ENCODE measurements at regions not wholly inside any gene's neighbourhood (a gene's known extent, or its start where the extent isn't known, plus 50 kb on each side); places are given as distances from the start of the nearest gene placed in this dataset.

DNA sequence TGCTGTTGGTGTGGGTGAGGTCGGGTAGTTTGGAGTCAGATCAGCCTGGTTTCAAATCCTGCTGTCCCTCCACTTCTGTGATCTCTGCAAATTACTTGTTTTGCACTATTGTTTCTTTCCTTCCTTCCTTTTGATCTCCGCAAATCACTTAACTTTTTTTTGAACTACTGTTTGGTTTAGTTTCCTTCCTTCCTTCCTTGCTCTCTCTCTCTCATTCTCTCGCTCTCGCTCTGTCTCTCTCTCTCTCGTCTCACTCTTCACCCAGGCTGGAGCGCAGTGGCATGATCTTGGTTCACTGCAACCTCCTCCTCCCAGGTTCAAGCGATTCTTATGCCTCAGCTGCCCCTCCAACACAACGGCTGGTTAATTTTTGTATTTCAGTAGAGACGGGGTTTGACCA, 141.6 kb upstream of the ITGA6 start:
- Histone ChIP-seq H3K4ac (replicated peaks; ENCODE audit: insufficient read length, low read depth, low read length) (no peak overlapping the region), H3K9ac (replicated peaks in 1 of 4; ENCODE audit: extremely low read depth in 1 of 4, low read depth in 3 of 4, low read length in 3 of 4) (no peak overlapping the region; a peak in 1 of 7 replicates), H3K27me3 (replicated peaks in 1 of 4; ENCODE audit: control insufficient read depth in 3 of 4, extremely low read depth in 1 of 4, insufficient read depth in 3 of 4, low read length in 3 of 4) (no peaks in the 10 kb centered on the region), H4K5ac (ENCODE audit: insufficient read length, low read depth, low read length) (no peak overlapping the region), H4K8ac (ENCODE audit: extremely low read depth, insufficient read depth, low read length) (no peak overlapping the region), H3K4me2 (ENCODE audit: insufficient read depth in 1 of 2, low read depth in 2 of 2, low read length in 2 of 2) (0 out of 4 replicates have a peak overlapping the region, but pooled peaks of 1 of the 2 experiments have one; percentile 11), H2AFZ (ENCODE audit: low read length) (peak overlapping the region; percentile 55; the same call in 1 of the 2 replicates), H2BK15ac (ENCODE audit: low read length) (peak overlapping the region; percentile 85; the same call in 1 of the 2 replicates), H3K14ac (ENCODE audit: insufficient read length) (no peak overlapping the region), H4K20me1 (replicated peaks in 1 of 2; ENCODE audit: control insufficient read depth in 1 of 2, insufficient read depth in 2 of 2, low read length in 2 of 2) (no peaks in the 10 kb centered on the region), H4K91ac (replicated peaks; ENCODE audit: insufficient read length, low read length) (peak overlapping the region; percentile 4), H3K23me2 (ENCODE audit: low read depth, low read length) (no peaks in the 10 kb centered on the region), H2BK5ac (ENCODE audit: low read depth, low read length) (no peak overlapping the region), H3K27ac (ENCODE audit: low read depth, low read length) (no peak overlapping the region), H2BK20ac (ENCODE audit: low read length) (peak overlapping the region; percentile 64; the same call in 1 of the 2 replicates), H3K4me3 (ENCODE audit: extremely low read depth in 1 of 4, insufficient read depth in 2 of 4, low read depth in 3 of 4, low read length in 4 of 4) (no peak overlapping the region), H3K18ac (ENCODE audit: extremely low read depth, low read length) (peak overlapping the region; percentile 84; the same call in 1 of the 2 replicates), H3K4me1 (replicated peaks in 1 of 4; ENCODE audit: control insufficient read depth in 3 of 4, insufficient read depth in 4 of 4, low read length in 3 of 4) (peaks cover 6 to 12% (median 9%) of the 10 kb centered on the region in 4 experiments), H3K23ac (ENCODE audit: insufficient read length) (no peak overlapping the region), H3K9me3 (ENCODE audit: insufficient read depth in 2 of 2, low read depth in 1 of 2, low read length in 1 of 2) (no peaks in the 10 kb centered on the region), H3K79me2 (ENCODE audit: control insufficient read depth in 1 of 2, insufficient read depth in 2 of 2, low read length in 2 of 2) (no peaks in the 10 kb centered on the region), H3K56ac (replicated peaks; ENCODE audit: insufficient read length, low read depth, low read length) (no peak overlapping the region), H2AK5ac (ENCODE audit: low read depth, low read length) (no peak overlapping the region), H3K36me3 (ENCODE audit: control insufficient read depth in 2 of 4, insufficient read depth in 4 of 4, low read length in 3 of 4) (no peaks in the 10 kb centered on the region), H2BK120ac (replicated peaks; ENCODE audit: low read depth, low read length) (peak overlapping the region; percentile 3), H3K79me1 (ENCODE audit: low read depth, low read length) (no peaks in the 10 kb centered on the region), H2BK12ac (ENCODE audit: low read depth, low read length) (peak overlapping the region; percentile 69)
- WGBS, 2 experiments (ENCODE audit: extremely low coverage in 1 of 2, insufficient coverage in 1 of 2, insufficient read length in 1 of 2, insufficient replicate concordance in 2 of 2, low coverage in 1 of 2, low lambda C conversion rate in 2 of 2, missing lambda C conversion rate in 1 of 2), result 76% methylated on average over 9 of the region's 9 CpGs; no CpG with 5 or more reads in 1 of the 2 experiments
- POLR2A ChIA-PET (ENCODE audit: partially characterized antibody), result interaction anchor here (1.1 to 1.4 kb wide), 2 partner anchors 95 to 271 kb away, joined by 3 read pairs; no protein-coding TSS in a partner anchor
- DNase-seq (ENCODE audit: low read depth in 1 of 2, low spot score in 2 of 2) (no peak), FAIRE-seq (no peak)
- CTCF ChIA-PET (ENCODE audit: partially characterized antibody), result interaction anchor here (0.7 to 2.3 kb wide), 9 partner anchors 8 to 176 kb away, joined by 3 to 12 read pairs (median 4); no protein-coding TSS in a partner anchor
- no peak for TF ChIP-seq ASH2L (IDR thresholded peaks at IDR 0.05; ENCODE audit: low read length)
- TF ChIP-seq ZNF274 (IDR thresholded peaks at IDR 0.05; ENCODE audit: borderline replicate concordance, extremely low read depth, low read length), result no peak
- TF ChIP-seq SP4 (IDR thresholded peaks at IDR 0.05; ENCODE audit: low read length), result no peak
- TF ChIP-seq, protein P1, sequence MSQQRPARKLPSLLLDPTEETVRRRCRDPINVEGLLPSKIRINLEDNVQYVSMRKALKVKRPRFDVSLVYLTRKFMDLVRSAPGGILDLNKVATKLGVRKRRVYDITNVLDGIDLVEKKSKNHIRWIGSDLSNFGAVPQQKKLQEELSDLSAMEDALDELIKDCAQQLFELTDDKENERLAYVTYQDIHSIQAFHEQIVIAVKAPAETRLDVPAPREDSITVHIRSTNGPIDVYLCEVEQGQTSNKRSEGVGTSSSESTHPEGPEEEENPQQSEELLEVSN (IDR thresholded peaks at IDR 0.05), result no peak
- TF ChIP-seq CTBP2 (IDR thresholded peaks at IDR 0.05; ENCODE audit: borderline replicate concordance, insufficient read depth, insufficient read length, low read length), result no peak
- TF ChIP-seq MAFK (IDR thresholded peaks at IDR 0.05; ENCODE audit: low read depth, low read length), result no peak
- no peak for TF ChIP-seq TBP (IDR thresholded peaks at IDR 0.05; ENCODE audit: low read depth, low read length)
- TF ChIP-seq HDAC2 (IDR thresholded peaks at IDR 0.05; ENCODE audit: borderline replicate concordance in 1 of 2, low read depth in 2 of 2, low read length in 2 of 2), result no peak
- TF ChIP-seq SRF (IDR thresholded peaks at IDR 0.05; ENCODE audit: low read depth, low read length), result no peak
- TF ChIP-seq, protein P2, sequence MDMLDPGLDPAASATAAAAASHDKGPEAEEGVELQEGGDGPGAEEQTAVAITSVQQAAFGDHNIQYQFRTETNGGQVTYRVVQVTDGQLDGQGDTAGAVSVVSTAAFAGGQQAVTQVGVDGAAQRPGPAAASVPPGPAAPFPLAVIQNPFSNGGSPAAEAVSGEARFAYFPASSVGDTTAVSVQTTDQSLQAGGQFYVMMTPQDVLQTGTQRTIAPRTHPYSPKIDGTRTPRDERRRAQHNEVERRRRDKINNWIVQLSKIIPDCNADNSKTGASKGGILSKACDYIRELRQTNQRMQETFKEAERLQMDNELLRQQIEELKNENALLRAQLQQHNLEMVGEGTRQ (IDR thresholded peaks at IDR 0.05; ENCODE audit: low read length), result no peak
- no peak for TF ChIP-seq SP1 (IDR thresholded peaks at IDR 0.05; ENCODE audit: low read depth, low read length)
